Tibial artery (tissue), 4 donors: ENCODE measurements at regions not wholly inside any gene's neighbourhood (a gene's known extent, or its start where the extent isn't known, plus 50 kb on each side); places are given as distances from the start of the nearest gene placed in this dataset.

Source experiments
- DNase-seq, 2 donors: peaks; one replicate each; pipeline ENCODE4 v3.0.0-alpha.2; 2019
- H3K27ac ChIP-seq, 2 donors: fragments of 200-600 bp; sonication (generic) in 1 of 2; 1 replicate in 1 of 2; 2 replicates in 1 of 2; pipeline ENCODE4 v1.5.1; 2018 to 2019; ENCODE audit warnings: mild to moderate bottlenecking in 1 of 2
- H3K27me3 ChIP-seq, 2 donors: fragments of 200-600 bp; sonication (generic) in 1 of 2; one replicate each; pipeline versions ENCODE4 v1.5.1 to v1.6.0; 2016 to 2019
- H3K36me3 ChIP-seq, 3 donors: fragments of 200-600 bp; sonication (generic) in 2 of 3; one replicate each; pipeline ENCODE4 v1.5.1; 2016 to 2019; ENCODE audit warnings: mild to moderate bottlenecking in 2 of 3
- H3K4me1 ChIP-seq, 4 donors: fragments of 200-600 bp; sonication (generic) in 2 of 4; 1 replicate in 3 of 4; 2 replicates in 1 of 4; pipeline ENCODE4 v1.5.1; 2016 to 2019
- H3K4me3 ChIP-seq, 2 donors: fragments of 200-600 bp; sonication (generic) in 1 of 2; 1 replicate in 1 of 2; 2 replicates in 1 of 2; pipeline ENCODE4 v1.5.1; 2018 to 2019; ENCODE audit warnings: mild to moderate bottlenecking in 2 of 2
- H3K9me3 ChIP-seq, 3 donors: fragments of 200-600 bp; sonication (generic) in 1 of 3; one replicate each; pipeline ENCODE4 v1.5.1; 2016 to 2019
- CTCF ChIP-seq, 2 experiments: fragments of 200-600 bp in 1 of 2; fragments of 450-650 bp in 1 of 2; IDR thresholded peaks; one replicate each; pipeline ENCODE4 v1.5.1; 2017 to 2019; ENCODE audit warnings: antibody characterized with exemption in 2 of 2, mild to moderate bottlenecking in 1 of 2, moderate library complexity in 1 of 2
- intact Hi-C: fragments of 100-400 bp; cut with DNase I; formaldehyde crosslinking; loops from one replicate; pipeline ENCODE4 v1.15.0; 2023; ENCODE audit warnings: low total_unique reads

- peaks cover 0 to 5% (median 0%) of the 10 kb centered on the region in 4 donors for H3K4me1 ChIP-seq
- no peaks in the 10 kb centered on the region for H3K27me3 ChIP-seq
- peaks cover 0 to 16% (median 6%) of the 10 kb centered on the region in 3 donors for H3K9me3 ChIP-seq
- TF ChIP-seq CTCF (IDR thresholded peaks at IDR 0.05) = no peak
- H3K4me3 ChIP-seq = no peak overlapping the region
- H3K27ac ChIP-seq = no peak overlapping the region
- no peaks in the 10 kb centered on the region for H3K36me3 ChIP-seq
- intact Hi-C loops = no loop called here
- no peak for DNase-seq
Measured at GRCh38 chr6:44580901-44581300, 193.4 kb downstream of the CDC5L start.

GRCh38 chr6:44582930-44583329 lies 195.4 kb downstream of the CDC5L start:
- no peak overlapping the region for H3K27ac ChIP-seq
- no peaks in the 10 kb centered on the region for H3K36me3 ChIP-seq
- no peak overlapping the region for H3K4me3 ChIP-seq
- peaks cover 0 to 16% (median 6%) of the 10 kb centered on the region in 3 donors for H3K9me3 ChIP-seq
- no peak for TF ChIP-seq CTCF (IDR thresholded peaks at IDR 0.05)
- H3K27me3 ChIP-seq = no peaks in the 10 kb centered on the region
- intact Hi-C loops = no loop called here
- no peaks in the 10 kb centered on the region for H3K4me1 ChIP-seq
- no peak for DNase-seq

GRCh38 chr6:44590471-44590870 lies 203.0 kb downstream of the CDC5L start:
- Histone ChIP-seq H3K9me3 (peaks cover 0 to under 1% (median 0%) of the 10 kb centered on the region in 3 donors), H3K4me3 (no peak overlapping the region), H3K27ac (no peak overlapping the region), H3K4me1 (no peaks in the 10 kb centered on the region), H3K36me3 (no peaks in the 10 kb centered on the region), H3K27me3 (no peaks in the 10 kb centered on the region)
- TF ChIP-seq CTCF (IDR thresholded peaks at IDR 0.05) = no peak
- DNase-seq = no peak
- intact Hi-C loops = no loop called here

- H3K36me3 ChIP-seq = no peaks in the 10 kb centered on the region
- no peak overlapping the region for H3K4me3 ChIP-seq
- H3K4me1 ChIP-seq = no peaks in the 10 kb centered on the region
- no peaks in the 10 kb centered on the region for H3K9me3 ChIP-seq
- peak; percentile 30 to 32 for TF ChIP-seq CTCF (IDR thresholded peaks at IDR 0.05)
- intact Hi-C loops = no loop called here
- peak in 1 of 2 donors; percentile 57 for DNase-seq
- H3K27me3 ChIP-seq = no peaks in the 10 kb centered on the region
- no peak overlapping the region for H3K27ac ChIP-seq
Measured at GRCh38 chr6:44593539-44593944, 206.0 kb downstream of the CDC5L start.

- H3K27me3 ChIP-seq = no peaks in the 10 kb centered on the region
- no peaks in the 10 kb centered on the region for H3K36me3 ChIP-seq
- no peaks in the 10 kb centered on the region for H3K9me3 ChIP-seq
- no peak overlapping the region for H3K4me3 ChIP-seq
- DNase-seq = no peak
- H3K4me1 ChIP-seq = no peaks in the 10 kb centered on the region
- no peak for TF ChIP-seq CTCF (IDR thresholded peaks at IDR 0.05)
- no peak overlapping the region for H3K27ac ChIP-seq
- intact Hi-C loops = no loop called here
Measured at GRCh38 chr6:44594481-44594880, 207.0 kb downstream of the CDC5L start.

- H3K4me1 ChIP-seq = no peaks in the 10 kb centered on the region
- no peak overlapping the region for H3K27ac ChIP-seq
- DNase-seq = no peak
- TF ChIP-seq CTCF (IDR thresholded peaks at IDR 0.05) = no peak
- H3K4me3 ChIP-seq = no peak overlapping the region
- intact Hi-C loops = no loop called here
- H3K27me3 ChIP-seq = no peaks in the 10 kb centered on the region
- no peaks in the 10 kb centered on the region for H3K36me3 ChIP-seq
- H3K9me3 ChIP-seq = no peaks in the 10 kb centered on the region
Measured at GRCh38 chr6:44598679-44599078, 211.2 kb downstream of the CDC5L start.
